Fibroblast of villous mesenchyme (primary cell): ENCODE measurements at regions not wholly inside any gene's neighbourhood (a gene's known extent, or its start where the extent isn't known, plus 50 kb on each side); places are given as distances from the start of the nearest gene placed in this dataset.

ENCODE experiments used
- DNase-seq: peaks from one replicate; pipeline ENCODE4 v3.0.0-alpha.2; 2010; ENCODE audit warnings: low read depth
- H3K4me3 ChIP-seq: 2 replicates; pipeline ENCODE4 v1.5.1; 2011; ENCODE audit warnings: low read depth, mild to moderate bottlenecking, low read length
- TF ChIP-seq, protein P1 (sequence below): IDR thresholded peaks from 2 replicates; pipeline ENCODE4 v1.5.1; 2012; ENCODE audit warnings: low read depth, mild to moderate bottlenecking, low read length; ENCODE audit not compliant: insufficient read depth

DNA sequence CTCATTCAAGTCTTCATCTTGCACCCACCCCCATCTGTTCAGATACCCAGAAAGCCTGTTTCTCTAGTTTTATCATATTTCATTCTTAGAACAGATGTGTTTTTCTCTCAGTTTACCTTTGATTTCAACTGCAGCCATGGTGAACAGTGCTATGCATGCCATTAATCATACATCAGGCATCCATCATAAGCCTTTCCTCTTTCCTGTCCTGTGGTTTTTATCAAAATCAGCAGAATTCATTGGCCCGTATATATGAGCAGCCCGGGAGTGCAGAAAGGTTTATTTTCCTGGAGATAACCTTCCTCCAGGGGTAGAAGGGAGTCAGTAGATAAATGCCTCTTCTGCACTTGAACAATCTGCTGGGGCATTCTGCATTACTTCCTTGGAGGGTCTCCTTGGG lies 65.7 kb downstream of the IL21 start:
- DNase-seq, result no peak
- TF ChIP-seq, protein P1, sequence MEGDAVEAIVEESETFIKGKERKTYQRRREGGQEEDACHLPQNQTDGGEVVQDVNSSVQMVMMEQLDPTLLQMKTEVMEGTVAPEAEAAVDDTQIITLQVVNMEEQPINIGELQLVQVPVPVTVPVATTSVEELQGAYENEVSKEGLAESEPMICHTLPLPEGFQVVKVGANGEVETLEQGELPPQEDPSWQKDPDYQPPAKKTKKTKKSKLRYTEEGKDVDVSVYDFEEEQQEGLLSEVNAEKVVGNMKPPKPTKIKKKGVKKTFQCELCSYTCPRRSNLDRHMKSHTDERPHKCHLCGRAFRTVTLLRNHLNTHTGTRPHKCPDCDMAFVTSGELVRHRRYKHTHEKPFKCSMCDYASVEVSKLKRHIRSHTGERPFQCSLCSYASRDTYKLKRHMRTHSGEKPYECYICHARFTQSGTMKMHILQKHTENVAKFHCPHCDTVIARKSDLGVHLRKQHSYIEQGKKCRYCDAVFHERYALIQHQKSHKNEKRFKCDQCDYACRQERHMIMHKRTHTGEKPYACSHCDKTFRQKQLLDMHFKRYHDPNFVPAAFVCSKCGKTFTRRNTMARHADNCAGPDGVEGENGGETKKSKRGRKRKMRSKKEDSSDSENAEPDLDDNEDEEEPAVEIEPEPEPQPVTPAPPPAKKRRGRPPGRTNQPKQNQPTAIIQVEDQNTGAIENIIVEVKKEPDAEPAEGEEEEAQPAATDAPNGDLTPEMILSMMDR, result no peak

DNA sequence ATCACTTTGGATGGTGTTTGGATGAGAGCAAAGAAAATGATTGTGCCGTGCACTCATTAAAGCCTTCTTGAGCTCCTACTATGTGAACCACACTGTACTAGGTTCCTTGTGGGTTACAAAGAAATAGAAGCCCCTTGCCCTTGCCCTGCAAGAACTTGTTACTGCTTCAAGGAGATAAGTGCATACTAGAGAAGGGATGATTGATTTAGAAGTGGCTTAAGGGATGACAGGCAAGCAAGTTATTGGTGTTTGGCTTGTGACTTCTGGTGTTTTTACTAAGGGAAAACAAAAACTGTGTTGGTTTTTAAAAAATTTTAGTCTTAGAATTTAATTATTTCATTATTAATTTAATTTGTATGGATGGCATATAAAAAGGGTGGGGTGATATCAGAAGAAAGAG lies 67.4 kb downstream of the IL21 start:
- no peak for DNase-seq
- no peak overlapping the region for H3K4me3 ChIP-seq
- TF ChIP-seq, protein P1, result no peak

More for the DNA sequence above, 65.7 kb downstream of the IL21 start:
- no peak overlapping the region for H3K4me3 ChIP-seq

DNA sequence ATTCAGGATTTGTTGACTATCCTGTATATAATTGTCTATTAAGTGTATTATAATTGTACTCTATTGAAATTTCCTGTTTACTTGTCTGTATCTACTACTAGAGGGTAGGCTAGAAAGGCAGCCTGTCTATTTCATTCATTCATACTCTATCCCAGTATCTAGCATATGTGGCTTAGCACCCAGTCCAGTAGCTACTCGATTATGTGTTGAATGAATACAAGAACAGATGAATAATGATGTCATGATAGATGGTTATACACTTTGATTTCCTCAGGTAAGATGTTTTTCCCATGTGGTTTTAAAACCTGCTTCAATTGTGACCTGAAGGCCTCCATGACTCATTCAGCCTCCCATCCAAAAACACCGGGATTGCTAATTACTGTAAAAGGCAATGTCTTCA lies 68.0 kb downstream of the IL21 start:
- DNase-seq, result no peak
- no peak overlapping the region for H3K4me3 ChIP-seq
- TF ChIP-seq, protein P1, result no peak

DNA sequence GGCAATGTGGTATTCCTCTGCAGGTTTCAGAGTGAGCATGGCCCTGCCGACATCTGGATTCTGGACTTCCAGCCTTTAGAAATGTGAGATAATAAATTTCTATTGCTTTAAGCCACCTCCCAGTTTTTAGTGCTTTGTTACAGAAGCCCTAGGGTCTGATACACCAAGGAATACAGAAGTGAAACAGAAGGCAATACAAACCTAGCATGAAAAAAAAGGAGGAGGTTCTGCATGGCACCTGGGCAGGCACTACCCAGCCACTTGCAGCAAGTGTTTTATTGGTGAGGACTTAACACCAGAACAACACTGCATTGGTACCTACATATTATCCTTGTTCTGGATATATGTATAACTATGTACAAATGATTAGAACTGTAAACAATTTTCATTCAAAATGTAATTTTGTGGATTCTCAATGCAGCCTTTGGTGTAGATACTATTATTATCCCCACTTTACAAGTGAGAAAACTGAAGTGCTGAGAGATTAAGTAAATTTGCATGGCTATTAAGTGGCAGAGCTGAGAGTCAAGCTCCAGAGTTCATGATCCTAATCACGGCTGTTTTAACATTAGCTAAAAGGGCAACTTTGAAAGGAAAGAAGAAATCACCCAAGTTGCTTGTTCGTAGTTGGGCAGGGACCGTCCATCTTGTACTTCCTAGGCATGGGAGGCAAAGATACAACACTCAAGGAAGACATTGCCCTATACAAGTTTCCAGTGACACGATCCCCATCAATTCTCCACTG lies 71.8 kb downstream of the IL21 start:
- DNase-seq, result no peak
- TF ChIP-seq, protein P1, result no peak
- H3K4me3 ChIP-seq, result no peak overlapping the region

DNA sequence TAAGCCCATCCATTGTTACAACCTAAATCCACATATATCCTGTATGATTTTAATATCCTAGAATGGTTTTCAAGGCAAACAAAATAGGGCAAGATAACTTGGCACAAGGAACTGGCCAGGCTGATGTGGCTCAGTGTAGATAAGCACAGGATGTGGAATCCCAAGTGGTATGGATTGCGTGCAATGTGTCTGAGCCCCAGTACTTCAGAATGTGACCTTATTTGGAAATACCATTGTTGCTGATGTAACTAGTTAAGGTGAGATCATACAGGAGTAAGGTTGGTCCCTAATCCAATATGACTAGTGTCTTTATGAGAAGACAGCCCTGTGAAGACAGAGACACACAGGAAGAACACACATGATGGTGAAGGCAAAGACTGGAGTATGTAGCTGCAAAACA lies 72.4 kb downstream of the IL21 start:
- TF ChIP-seq, protein P1, result no peak
- H3K4me3 ChIP-seq, result no peak overlapping the region
- DNase-seq, result peak; percentile 2

DNA sequence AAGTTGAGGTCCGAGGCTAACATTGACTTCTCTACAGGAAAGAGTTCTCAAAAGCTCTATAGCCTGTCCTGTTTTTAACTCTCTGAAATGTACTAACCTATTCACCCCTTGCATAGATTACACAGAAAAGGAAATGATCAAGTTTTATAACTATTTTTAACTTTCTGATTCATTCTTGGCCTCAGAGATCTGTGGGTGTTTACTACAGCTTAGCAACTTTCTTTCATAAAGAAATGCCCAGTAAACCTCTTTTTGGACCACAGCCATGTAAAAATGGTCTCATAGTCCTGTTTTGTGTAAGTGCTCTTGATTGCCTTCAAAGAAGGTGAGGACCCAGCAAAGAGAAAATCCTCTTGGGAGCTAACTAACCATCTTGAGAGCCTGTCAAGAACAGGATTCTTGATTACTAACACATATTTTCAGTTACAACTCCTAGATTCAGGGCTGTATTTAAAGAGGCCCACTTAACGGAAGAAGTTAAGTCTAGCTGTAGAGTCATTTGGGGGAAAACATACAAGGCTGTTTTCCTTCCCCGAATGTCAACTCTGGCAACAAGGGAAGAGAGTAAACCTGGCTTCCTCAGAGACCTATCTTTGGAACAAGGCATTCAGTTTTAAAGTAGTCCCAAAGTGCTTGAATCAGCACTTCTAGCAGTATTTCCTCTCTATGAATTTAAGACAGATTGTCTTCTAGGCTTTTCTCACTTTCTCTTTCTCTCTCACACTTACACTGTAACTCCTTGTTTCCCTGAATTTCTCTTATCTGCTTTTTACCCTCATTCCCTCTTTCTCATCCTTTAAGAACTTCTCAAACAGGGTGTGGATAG lies 78.2 kb downstream of the IL21 start:
- TF ChIP-seq, protein P1, result no peak
- DNase-seq, result peak; percentile 28
- no peak overlapping the region for H3K4me3 ChIP-seq
